VCaP (cell line): ENCODE measurements at regions not wholly inside any gene's neighbourhood (a gene's known extent, or its start where the extent isn't known, plus 50 kb on each side); places are given as distances from the start of the nearest gene placed in this dataset.

ENCODE experiments used
- H3K27ac ChIP-seq: fragments of 450-650 bp; 2 replicates; pipeline ENCODE4 v1.5.1; 2017
- CTCF ChIP-seq: fragments of 450-650 bp; conservative IDR thresholded peaks from 2 replicates; pipeline ENCODE4 v1.5.1; 2017; ENCODE audit warnings: mild to moderate bottlenecking, moderate library complexity

GRCh38 chr6:165944002-165944466, 223.6 kb downstream of the TBXT start:
- TF ChIP-seq CTCF, result no peak
- no peak overlapping the region for H3K27ac ChIP-seq

DNA sequence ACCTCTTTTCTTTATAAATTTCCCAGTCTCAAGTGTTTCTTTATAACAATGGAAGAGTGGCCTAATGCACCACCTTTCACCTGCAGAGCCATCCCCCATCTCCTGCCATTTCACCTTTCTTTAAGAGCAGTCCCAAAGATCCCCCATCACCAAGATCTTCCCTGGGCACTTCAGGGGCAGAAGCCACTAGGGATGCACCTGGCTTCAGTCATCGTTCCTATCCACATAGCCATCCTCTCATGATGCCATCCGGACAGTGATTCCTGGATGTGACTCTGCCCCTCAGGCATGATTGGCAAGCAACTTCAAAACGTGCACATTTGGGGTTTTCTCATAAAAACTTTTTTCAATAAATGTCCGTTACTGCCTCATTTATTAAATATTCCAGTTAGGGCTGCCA, 225.9 kb downstream of the TBXT start:
- TF ChIP-seq CTCF, result no peak
- H3K27ac ChIP-seq, result no peak overlapping the region

GRCh38 chr6:165941249-165941775, 226.3 kb downstream of the TBXT start:
- no peak for TF ChIP-seq CTCF
- H3K27ac ChIP-seq, result no peak overlapping the region

GRCh38 chr6:165940366-165940765, 227.3 kb downstream of the TBXT start:
- TF ChIP-seq CTCF, result no peak
- H3K27ac ChIP-seq, result no peak overlapping the region

- no peak overlapping the region for H3K27ac ChIP-seq
- TF ChIP-seq CTCF, result no peak
Measured at GRCh38 chr6:165939601-165940290, 227.9 kb downstream of the TBXT start.

- no peak overlapping the region for H3K27ac ChIP-seq
- TF ChIP-seq CTCF, result no peak
Measured at GRCh38 chr6:165939047-165939446, 228.6 kb downstream of the TBXT start.

GRCh38 chr6:165937564-165938358, 229.9 kb downstream of the TBXT start:
- H3K27ac ChIP-seq, result no peak overlapping the region
- TF ChIP-seq CTCF, result no peak
